ENCODE measurements at regions not wholly inside any gene's neighbourhood (a gene's known extent, or its start where the extent isn't known, plus 50 kb on each side); places are given as distances from the start of the nearest gene placed in this dataset.

- no peak for TF ChIP-seq RARB (CRISPR knock-in tag; IDR thresholded peaks at IDR 0.05)
- TF ChIP-seq CREB5 (CRISPR knock-in tag; IDR thresholded peaks at IDR 0.05; ENCODE audit: low read depth), result no peak
- no peak for TF ChIP-seq GLIS3 (CRISPR knock-in tag; IDR thresholded peaks at IDR 0.05)
- TF ChIP-seq BACH2 (CRISPR knock-in tag; IDR thresholded peaks at IDR 0.05; ENCODE audit: borderline replicate concordance), result no peak
These were observed 73.5 kb downstream of the BUB3 start for GRCh38 chr10:123227706-123228105.

Measured in SK-N-SH treated with all-trans-retinoic acid at 6 μM for 48 hours (cell line).